HEK293T (cell line): ENCODE measurements at regions not wholly inside any gene's neighbourhood (a gene's known extent, or its start where the extent isn't known, plus 50 kb on each side); places are given as distances from the start of the nearest gene placed in this dataset.

Source experiments
- BHLHE40 ChIP-seq: fragments of 450-650 bp; IDR thresholded peaks from 2 replicates; pipeline ENCODE4 v1.6.1; 2016; ENCODE audit warnings: mild to moderate bottlenecking, moderate library complexity, borderline replicate concordance
- CTBP1 ChIP-seq: fragments of 450-650 bp; IDR thresholded peaks from 2 replicates; pipeline ENCODE4 v1.6.1; 2016; ENCODE audit warnings: borderline replicate concordance
- L3MBTL2 ChIP-seq: fragments of 450-650 bp; conservative IDR thresholded peaks from 2 replicates; pipeline ENCODE4 v1.6.1; 2016; ENCODE audit warnings: mild to moderate bottlenecking
- NFRKB ChIP-seq: fragments of 450-650 bp; IDR thresholded peaks from 2 replicates; pipeline ENCODE4 v1.6.1; 2016; ENCODE audit warnings: mild to moderate bottlenecking, moderate library complexity
- PKNOX1 ChIP-seq: fragments of 450-650 bp; IDR thresholded peaks from 2 replicates; pipeline ENCODE4 v1.6.1; 2016
- SP1 ChIP-seq: fragments of 450-650 bp; IDR thresholded peaks from 2 replicates; pipeline ENCODE4 v1.6.1; 2017

DNA sequence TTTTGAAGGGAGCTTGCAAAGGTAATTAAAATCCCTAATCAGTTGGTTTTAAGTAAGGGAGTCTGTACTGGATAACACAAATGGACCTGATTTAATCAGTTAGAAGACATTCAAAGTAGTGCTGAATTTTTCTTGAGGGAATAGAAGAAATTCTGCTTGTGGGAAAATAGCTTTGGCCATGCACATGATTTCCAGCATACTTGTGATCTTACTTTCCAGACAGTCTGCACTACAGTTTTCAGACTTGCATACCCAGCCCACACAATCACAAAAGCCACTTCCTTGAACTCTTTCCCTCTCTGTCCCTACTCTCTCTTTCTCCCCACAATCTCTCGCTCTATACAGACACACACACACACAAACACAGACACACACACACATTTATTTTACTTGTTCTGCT lies 852.1 kb downstream of the PLA2G4A start:
- TF ChIP-seq NFRKB (no peak), SP1 (no peak), BHLHE40 (no peak), CTBP1 (no peak), L3MBTL2 (no peak), PKNOX1 (no peak)
